Keratinocyte (primary cell): ENCODE measurements at regions not wholly inside any gene's neighbourhood (a gene's known extent, or its start where the extent isn't known, plus 50 kb on each side); places are given as distances from the start of the nearest gene placed in this dataset.

Experiments used
- DNase-seq: peaks from one replicate; pipeline ENCODE4 v3.0.0-alpha.2; 2011; ENCODE audit warnings: low read depth, missing footprints, low spot score
- FAIRE-seq: peaks from 2 replicates; lab custom pipeline; 2011; peaks lifted over from hg19 to GRCh38; lab: Jason Lieb, UNC
- H2AFZ ChIP-seq: 2 replicates; pipeline ENCODE4 v1.6.0; 2012; ENCODE audit warnings: low read length, control low read depth, inconsistent platforms; ENCODE audit not compliant: control insufficient read depth
- H3K27ac ChIP-seq: 2 replicates; pipeline ENCODE4 v1.5.1; 2011; ENCODE audit warnings: low read length; ENCODE audit not compliant: control insufficient read depth, insufficient read depth
- H3K27me3 ChIP-seq: 3 replicates; pipeline ENCODE4 v1.6.0; 2011; ENCODE audit warnings: low read length; ENCODE audit not compliant: control insufficient read depth, insufficient read depth; ENCODE audit errors: extremely low read depth
- H3K36me3 ChIP-seq, 2 experiments: 2 replicates in 1 of 2; 3 replicates in 1 of 2; pipeline ENCODE4 v1.5.1; 2011; ENCODE audit warnings: low read length in 2 of 2, mild to moderate bottlenecking in 1 of 2; ENCODE audit not compliant: control insufficient read depth in 2 of 2, insufficient read depth in 2 of 2; ENCODE audit errors: extremely low read depth in 1 of 2
- H3K4me1 ChIP-seq: 3 replicates; pipeline ENCODE4 v1.5.1; 2011; ENCODE audit warnings: low read length; ENCODE audit not compliant: control insufficient read depth, insufficient read depth; ENCODE audit errors: extremely low read depth
- H3K4me2 ChIP-seq: 3 replicates; pipeline ENCODE4 v1.6.0; 2011; ENCODE audit warnings: low read depth, low read length; ENCODE audit not compliant: control insufficient read depth, insufficient read depth; ENCODE audit errors: extremely low read depth
- H3K4me3 ChIP-seq, 3 experiments: fragments of 200-600 bp in 1 of 3; sonication (generic) in 1 of 3; 2 replicates in 2 of 3; 3 replicates in 1 of 3; pipeline ENCODE4 v1.5.1; 2011 to 2016; ENCODE audit warnings: low read length in 3 of 3, mild to moderate bottlenecking in 3 of 3, control low read depth in 2 of 3, inconsistent platforms in 1 of 3, low read depth in 1 of 3, mixed read lengths in 1 of 3, mixed run types in 1 of 3, moderate library complexity in 1 of 3; ENCODE audit not compliant: control insufficient read depth in 2 of 3, insufficient read depth in 2 of 3; ENCODE audit errors: extremely low read depth in 1 of 3
- H3K79me2 ChIP-seq: 2 replicates; pipeline ENCODE4 v1.6.0; 2012; ENCODE audit warnings: low read length; ENCODE audit not compliant: control insufficient read depth, insufficient read depth
- H3K9ac ChIP-seq: 3 replicates; pipeline ENCODE4 v1.6.0; 2011; ENCODE audit warnings: low read length; ENCODE audit not compliant: control insufficient read depth, insufficient read depth; ENCODE audit errors: extremely low read depth
- H3K9me1 ChIP-seq: 3 replicates; pipeline ENCODE4 v1.6.0; 2011; ENCODE audit warnings: low read length; ENCODE audit not compliant: control insufficient read depth, insufficient read depth; ENCODE audit errors: extremely low read depth
- H3K9me3 ChIP-seq: 2 replicates; pipeline ENCODE4 v1.5.1; 2012; ENCODE audit warnings: low read depth, low read length; ENCODE audit not compliant: control insufficient read depth
- H4K20me1 ChIP-seq: 3 replicates; pipeline ENCODE4 v1.6.0; 2011; ENCODE audit warnings: low read length; ENCODE audit not compliant: control insufficient read depth, insufficient read depth; ENCODE audit errors: extremely low read depth
- EZH2 ChIP-seq: IDR thresholded peaks from one replicate; pipeline ENCODE4 v1.6.1; 2012; ENCODE audit warnings: inconsistent platforms, mild to moderate bottlenecking, low read length, moderate library complexity
- dilution Hi-C: fragments of 300-500 bp; cut with MboI; formaldehyde crosslinking; loops from one replicate; pipeline ENCODE4 v1.7.0; 2020; ENCODE audit warnings: low sequenced_read_pairs; ENCODE audit not compliant: extremely low pct_ligation_motif_present
- TF ChIP-seq, protein P1 (sequence below), 3 experiments: IDR thresholded peaks in 1 of 3; conservative IDR thresholded peaks in 1 of 3; optimal IDR thresholded peaks in 1 of 3; 2 replicates in 2 of 3; 3 replicates in 1 of 3; pipeline versions ENCODE3 to v1.5.1; 2011; ENCODE audit warnings: low read length in 3 of 3, mild to moderate bottlenecking in 3 of 3, moderate library complexity in 2 of 3, control low read depth in 1 of 3, inconsistent platforms in 1 of 3; ENCODE audit not compliant: insufficient read depth in 2 of 3; ENCODE audit errors: extremely low read depth in 1 of 3

DNA sequence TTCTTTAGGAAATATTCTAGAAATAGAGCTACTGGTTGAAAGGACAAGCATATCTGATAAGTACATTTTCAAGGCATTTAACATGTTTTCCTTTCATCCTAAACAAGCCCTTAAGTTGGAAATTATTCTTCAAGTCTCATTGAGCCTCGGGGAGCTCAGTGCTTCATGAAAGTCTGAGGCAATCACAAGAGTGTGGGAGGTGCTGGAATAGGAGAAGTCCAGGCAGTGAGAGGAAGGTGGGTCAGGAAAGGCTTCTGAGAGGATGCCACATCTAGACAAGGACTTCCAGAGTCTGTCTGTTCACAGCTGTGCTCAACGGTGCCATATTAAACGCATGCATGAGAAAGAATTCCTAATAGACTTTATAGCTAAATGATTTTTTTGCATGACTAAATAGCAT is 69.8 kb downstream of the CD83 start:
- FAIRE-seq (no peak), DNase-seq (no peak)
- no peaks in the 10 kb centered on the region for H3K4me1 ChIP-seq
- H3K9me1 ChIP-seq, result no peaks in the 10 kb centered on the region
- no peaks in the 10 kb centered on the region for H3K27me3 ChIP-seq
- H2AFZ ChIP-seq, result no peak overlapping the region
- H3K4me2 ChIP-seq, result no peak overlapping the region
- H3K36me3 ChIP-seq, result no peaks in the 10 kb centered on the region
- dilution Hi-C loops, result no loop called here
- H3K9ac ChIP-seq, result no peak overlapping the region
- TF ChIP-seq EZH2, result no peak
- TF ChIP-seq, protein P1, sequence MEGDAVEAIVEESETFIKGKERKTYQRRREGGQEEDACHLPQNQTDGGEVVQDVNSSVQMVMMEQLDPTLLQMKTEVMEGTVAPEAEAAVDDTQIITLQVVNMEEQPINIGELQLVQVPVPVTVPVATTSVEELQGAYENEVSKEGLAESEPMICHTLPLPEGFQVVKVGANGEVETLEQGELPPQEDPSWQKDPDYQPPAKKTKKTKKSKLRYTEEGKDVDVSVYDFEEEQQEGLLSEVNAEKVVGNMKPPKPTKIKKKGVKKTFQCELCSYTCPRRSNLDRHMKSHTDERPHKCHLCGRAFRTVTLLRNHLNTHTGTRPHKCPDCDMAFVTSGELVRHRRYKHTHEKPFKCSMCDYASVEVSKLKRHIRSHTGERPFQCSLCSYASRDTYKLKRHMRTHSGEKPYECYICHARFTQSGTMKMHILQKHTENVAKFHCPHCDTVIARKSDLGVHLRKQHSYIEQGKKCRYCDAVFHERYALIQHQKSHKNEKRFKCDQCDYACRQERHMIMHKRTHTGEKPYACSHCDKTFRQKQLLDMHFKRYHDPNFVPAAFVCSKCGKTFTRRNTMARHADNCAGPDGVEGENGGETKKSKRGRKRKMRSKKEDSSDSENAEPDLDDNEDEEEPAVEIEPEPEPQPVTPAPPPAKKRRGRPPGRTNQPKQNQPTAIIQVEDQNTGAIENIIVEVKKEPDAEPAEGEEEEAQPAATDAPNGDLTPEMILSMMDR (optimal IDR thresholded peaks at IDR 0.05 in 1 of 3, IDR thresholded peaks at IDR 0.05 in 1 of 3, conservative IDR thresholded peaks at IDR 0.05 in 1 of 3; ENCODE audit: extremely low read depth in 1 of 3, insufficient read depth in 2 of 3, low read length in 3 of 3), result no peak
- H4K20me1 ChIP-seq, result no peaks in the 10 kb centered on the region
- no peaks in the 10 kb centered on the region for H3K9me3 ChIP-seq
- no peaks in the 10 kb centered on the region for H3K79me2 ChIP-seq
- no peak overlapping the region for H3K27ac ChIP-seq
- H3K4me3 ChIP-seq, result no peak overlapping the region

DNA sequence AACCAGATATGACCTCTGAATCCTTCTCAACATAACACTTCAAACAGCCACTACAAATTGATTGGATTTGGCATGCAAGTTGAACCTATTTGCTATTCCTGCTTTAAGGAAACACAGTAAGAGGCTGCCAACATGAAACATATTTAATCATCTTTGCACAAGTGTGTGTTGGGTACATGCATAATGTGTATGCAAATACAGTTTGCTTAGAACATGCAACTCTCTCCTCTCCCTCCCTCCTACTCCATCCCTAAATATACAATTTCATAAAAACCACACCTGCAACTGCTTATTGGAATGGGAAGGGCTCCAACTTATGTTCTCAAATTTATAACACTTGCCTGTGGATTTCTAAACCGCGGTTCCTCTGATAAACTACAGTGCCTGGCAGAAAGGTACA is 71.5 kb downstream of the CD83 start:
- H3K9me1 ChIP-seq, result no peaks in the 10 kb centered on the region
- no peaks in the 10 kb centered on the region for H3K27me3 ChIP-seq
- H2AFZ ChIP-seq, result no peak overlapping the region
- no peak overlapping the region for H3K4me3 ChIP-seq
- dilution Hi-C loops, result no loop called here
- no peak for TF ChIP-seq EZH2
- TF ChIP-seq, protein P1 (optimal IDR thresholded peaks at IDR 0.05 in 1 of 3, IDR thresholded peaks at IDR 0.05 in 1 of 3, conservative IDR thresholded peaks at IDR 0.05 in 1 of 3; ENCODE audit: extremely low read depth in 1 of 3, insufficient read depth in 2 of 3, low read length in 3 of 3), result no peak
- H3K9ac ChIP-seq, result no peak overlapping the region
- FAIRE-seq (no peak), DNase-seq (no peak)
- no peak overlapping the region for H3K27ac ChIP-seq
- H3K4me1 ChIP-seq, result no peaks in the 10 kb centered on the region
- no peaks in the 10 kb centered on the region for H3K9me3 ChIP-seq
- H4K20me1 ChIP-seq, result no peaks in the 10 kb centered on the region
- H3K4me2 ChIP-seq, result no peak overlapping the region
- H3K79me2 ChIP-seq, result no peaks in the 10 kb centered on the region
- no peaks in the 10 kb centered on the region for H3K36me3 ChIP-seq
